GM19438 (cell line): ENCODE measurements at regions not wholly inside any gene's neighbourhood (a gene's known extent, or its start where the extent isn't known, plus 50 kb on each side); places are given as distances from the start of the nearest gene placed in this dataset.
"Not testable (repeated sequence)": the region's sequence is repeated elsewhere in the genome, so short reads cannot be mapped to it uniquely, and the experiment has no call there.

Source experiments
- ATAC-seq: cut with Tn5 transposase; IDR thresholded peaks from one replicate; pipeline ENCODE4 v1.9.1; 2021; ENCODE audit warnings: low read depth; ENCODE audit not compliant: unreplicated experiment

DNA sequence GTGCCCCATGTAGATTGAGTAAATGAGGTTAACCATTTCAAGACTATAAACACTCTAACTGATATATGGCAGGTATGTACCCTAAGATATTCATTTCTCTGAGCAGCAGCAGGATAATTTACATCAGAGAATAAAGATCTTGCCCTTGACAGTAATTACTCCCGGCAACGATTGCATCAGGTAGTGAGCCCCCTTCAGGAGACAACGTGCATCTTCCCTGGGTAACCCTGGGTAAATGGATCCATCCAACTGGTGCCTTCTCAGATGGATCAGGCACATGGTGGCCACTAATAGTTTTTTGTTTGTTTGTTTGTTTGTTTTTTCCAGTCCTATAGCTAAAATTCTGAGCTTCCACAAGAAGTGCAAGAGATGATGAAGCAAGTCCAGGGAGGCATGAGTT lies 469.4 kb upstream of the SLC35B3 start:
- no peak for ATAC-seq

DNA sequence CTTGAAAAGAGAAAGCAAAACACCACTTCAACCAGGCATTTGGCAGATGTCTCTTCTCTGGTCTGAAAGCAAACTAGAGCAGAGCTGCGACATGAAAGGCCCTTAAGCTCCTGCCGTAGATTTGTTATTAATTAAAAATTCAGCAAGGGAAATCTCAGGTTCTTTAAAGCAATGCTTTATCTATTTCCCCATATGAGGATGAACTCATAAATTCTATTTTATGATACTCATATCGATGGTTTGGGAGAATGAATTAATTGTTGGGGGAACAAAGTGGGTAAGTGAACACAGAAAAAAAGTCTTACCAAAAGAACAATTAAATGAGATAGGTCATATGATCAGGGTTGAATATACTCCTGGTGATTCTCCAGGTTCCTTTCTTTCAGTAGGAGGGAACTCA lies 464.7 kb upstream of the SLC35B3 start:
- no peak for ATAC-seq

DNA sequence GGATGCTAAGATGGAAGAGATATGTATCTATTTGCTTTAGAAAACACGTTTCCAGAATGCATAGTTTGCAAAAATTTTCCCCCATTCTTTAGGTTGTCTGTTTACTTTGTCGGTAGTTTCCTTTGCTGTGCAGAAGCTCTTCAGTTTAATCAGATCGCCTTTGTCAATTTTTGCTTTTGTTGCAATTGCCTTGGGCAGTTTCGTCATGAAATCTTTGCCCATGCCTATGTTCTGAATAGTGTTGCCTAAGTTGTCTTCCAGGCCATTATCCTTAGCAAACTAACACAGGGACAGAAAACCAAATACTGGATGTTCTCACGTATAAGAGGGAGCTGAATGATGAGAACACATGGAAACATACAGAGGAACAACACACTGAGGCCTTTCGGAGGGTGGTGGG lies 454.2 kb upstream of the SLC35B3 start:
- ATAC-seq: no peak

DNA sequence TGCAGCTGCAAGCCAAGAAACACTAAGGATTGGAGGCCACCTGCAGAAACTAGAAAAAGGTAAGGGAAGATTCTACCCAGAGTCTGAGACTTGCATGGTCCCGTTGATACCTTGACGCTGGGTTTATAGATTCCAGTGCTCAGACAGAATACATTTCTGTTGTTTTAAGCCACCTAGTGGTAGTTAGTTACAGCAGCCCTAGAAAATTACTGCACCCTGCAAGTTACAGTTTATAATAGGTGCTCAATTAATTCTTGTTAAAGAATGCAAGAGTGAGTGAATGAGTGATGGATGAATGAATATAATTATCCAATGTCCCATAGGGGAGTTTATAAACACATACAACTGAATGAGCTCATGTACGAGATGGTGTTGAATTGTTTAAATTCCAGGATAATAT lies 453.1 kb upstream of the SLC35B3 start:
- no peak for ATAC-seq

DNA sequence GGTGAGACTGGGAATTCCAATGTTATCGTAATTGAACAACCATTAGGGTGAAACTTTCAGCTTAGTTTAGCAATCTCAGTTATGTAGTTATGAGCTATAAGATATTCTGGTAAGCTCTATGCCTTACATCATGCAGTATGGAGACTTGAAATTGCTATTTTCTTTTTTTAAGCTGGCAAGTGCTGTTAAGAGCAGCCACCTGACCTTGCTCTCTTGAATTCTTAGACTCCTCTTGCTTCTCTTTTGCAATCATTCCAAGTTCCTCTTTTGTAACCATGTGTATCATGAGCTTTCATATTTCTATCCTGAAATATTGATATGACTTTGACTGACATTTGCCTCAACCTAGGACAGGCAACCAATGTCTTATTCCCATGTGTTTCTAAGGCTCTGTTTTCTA lies 446.3 kb upstream of the SLC35B3 start:
- no peak for ATAC-seq

DNA sequence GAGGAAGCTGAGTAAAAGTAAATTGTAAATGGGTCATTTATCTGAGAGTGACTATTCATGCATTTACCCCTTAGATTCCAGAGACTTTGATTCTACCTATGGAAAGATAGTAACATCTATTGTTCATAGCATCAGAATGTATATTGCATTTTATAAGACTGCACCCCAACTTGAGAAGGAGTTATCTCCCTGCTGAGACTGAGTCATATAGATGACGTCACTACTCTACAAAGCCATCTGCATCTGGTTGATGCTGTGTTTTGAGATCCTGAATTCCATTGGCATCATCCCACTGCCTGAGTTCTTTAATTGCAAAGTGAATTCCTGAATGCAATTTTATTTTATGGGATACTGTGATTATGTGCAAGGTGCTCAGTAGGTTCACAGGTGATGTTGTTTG lies 444.0 kb upstream of the SLC35B3 start:
- no peak for ATAC-seq

DNA sequence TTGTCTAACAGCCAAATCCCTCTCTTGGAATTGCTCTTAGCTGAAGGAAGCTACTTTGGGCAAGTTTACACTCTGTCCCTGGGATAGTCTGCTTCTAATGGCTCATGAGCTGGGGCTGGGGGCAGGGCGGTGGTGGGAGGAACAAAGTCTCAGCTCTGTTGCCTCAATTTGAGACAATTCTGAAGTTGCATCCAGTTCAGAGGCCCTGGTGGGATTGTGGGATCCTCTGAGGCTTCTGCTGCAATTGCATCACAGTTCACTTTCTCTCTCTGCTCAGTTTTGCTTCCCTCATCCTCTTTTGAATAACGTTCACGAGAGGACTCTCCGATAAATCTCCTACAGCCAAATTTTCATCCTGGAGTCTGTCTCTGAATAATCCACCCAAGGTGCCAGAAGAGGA lies 440.6 kb upstream of the SLC35B3 start:
- ATAC-seq: no peak

DNA sequence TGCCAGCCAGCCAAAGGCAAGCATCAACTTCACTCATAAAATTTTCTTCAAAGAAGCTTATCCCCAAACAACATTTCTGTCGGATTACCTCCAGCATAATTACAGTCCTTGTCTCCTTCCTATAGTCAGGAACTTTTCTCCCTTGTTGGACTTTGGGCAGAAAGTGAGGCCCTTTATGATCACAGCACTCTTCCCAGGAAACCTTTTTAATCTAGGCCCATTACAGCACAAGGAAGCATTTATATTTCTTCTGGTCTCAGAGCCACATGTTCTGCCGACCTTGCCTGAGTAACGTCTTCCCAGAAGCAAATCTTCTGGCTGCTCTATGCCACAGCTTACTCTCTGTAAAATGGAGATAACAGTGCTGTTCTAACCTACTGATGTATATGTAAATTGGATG lies 437.2 kb upstream of the SLC35B3 start:
- ATAC-seq: no peak

DNA sequence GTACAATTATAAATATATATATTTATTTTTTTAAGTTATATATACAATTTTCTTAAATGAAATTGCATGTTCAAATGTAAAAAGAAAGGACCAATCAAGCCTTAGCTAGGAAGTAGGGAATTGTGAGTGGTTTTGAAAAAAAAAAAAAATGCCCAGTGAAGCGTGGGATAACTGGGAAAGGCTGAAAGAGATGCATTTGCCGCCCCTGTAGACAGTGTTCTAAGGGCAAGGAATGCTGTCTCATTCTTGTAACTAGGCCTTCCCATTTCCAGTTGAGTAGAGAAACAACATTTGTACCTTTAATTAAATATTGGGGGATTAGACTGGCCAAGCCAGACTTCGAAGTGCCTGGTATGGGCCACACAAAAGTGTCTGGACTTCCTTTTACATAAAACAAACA lies 430.1 kb upstream of the SLC35B3 start:
- no peak for ATAC-seq

DNA sequence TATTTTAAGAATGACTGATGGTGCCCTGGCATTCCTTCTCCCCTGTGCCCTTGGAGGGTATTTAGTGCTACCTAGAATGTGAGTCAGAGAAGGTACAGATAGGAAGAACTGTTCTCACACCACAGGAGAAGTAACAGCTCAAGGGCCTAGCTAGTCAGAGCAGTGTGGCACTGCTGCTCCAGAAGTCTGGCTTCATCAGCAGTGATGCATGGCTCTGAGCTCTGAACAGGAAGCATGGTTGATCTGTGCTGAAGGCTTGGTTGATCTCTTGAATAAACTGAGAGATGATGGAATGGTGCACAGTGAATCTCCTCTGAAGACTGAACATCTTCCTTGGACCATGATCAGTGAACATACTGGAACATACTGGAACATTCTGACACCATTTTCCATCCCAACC lies 425.3 kb upstream of the SLC35B3 start:
- ATAC-seq: no peak

DNA sequence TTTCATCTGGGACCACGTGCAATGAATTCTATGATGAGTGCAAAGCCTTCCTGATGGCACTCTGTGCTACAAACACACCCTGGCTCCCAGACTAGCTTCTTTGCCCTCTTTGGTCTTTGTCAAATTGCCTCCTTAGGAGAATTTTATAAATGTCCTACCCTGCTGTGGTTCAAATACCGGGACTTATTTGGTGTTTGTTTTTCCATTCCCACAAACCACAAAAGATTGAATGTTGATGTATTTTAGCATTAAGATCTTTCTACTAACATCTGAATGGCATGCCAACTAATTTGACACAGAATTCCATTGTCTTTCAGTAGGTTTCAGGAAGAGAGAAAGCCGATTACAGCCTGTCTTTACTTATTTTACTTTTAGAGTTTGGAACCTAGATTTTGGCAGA lies 424.2 kb upstream of the SLC35B3 start:
- no peak for ATAC-seq

DNA sequence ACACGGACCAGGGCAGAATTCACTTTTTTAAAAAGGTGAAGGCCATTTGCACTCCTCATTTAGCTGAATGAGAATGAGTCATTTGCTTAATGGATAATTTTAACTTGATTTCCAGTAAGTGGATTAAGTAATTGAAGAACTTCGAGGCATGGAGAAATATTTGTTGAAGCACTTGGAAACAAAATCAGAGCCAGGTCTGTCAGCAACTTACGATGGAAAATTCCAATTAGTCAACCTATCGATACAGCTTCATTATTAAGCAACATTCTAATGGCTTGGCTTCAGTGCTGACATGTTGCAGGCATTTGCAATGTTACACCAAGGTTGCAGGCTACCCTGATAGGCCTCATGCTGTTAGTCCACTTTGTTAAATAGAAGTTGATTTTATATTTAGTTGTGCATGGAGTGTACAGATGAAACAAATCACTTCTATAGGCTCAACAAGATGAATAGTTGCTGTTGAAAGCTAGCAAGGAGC lies 423.5 kb upstream of the SLC35B3 start:
- ATAC-seq: no peak

DNA sequence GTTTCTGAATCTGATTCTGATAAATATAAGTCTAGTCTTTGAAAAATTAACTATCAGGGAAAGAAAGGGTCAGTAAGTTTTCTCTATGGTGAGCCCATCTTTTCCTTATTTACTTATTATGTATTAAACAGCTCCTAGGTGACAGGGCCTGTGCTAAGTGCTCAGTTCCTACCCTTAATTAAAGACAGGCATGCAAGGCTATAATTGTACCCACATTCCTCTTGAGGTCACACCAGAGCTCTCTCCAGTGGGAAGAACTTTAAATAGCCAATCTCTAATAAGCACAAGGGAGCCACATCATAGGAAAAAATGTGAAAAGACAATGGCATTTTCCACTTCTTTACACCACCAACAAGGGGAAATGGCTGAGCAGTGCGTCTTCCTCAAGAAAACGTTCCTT lies 421.8 kb upstream of the SLC35B3 start:
- ATAC-seq: no peak

DNA sequence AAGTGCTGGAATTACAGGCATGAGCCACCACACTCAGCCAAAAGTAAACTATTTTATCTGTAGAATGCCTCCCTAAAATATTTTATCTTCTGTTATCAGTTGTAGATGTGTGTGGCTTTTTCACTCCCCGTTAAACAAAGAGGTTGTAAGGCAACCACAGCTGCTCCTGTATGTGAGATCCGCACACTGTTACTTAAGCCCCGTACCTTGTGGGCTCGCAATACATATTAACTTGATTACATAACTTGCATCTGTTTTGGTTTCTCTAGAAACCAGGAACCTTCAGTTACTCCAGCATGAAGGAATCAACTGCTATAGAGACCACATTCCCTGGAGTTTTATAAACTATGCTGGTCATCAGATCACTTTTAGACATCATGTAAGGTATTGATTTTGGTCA lies 420.1 kb upstream of the SLC35B3 start:
- no peak for ATAC-seq

DNA sequence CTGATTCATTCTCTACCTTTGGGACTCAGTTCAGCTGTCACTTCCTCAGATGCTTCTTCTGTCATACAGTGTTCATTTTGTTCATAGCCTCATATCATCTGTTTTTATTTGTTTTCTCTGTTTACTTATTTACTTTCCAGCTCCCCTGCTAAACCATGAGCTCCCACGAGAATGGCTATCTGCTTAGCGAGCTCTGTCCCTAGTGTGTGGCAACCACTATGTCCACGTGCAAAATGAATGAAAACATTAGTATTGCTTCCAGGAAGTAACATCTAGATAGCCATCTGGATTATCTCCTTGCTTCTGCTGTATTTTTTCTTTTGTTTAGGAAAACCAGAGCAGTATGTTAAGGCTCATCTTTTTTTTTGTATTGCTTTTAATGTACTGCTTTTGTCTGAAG lies 417.0 kb upstream of the SLC35B3 start:
- ATAC-seq: no peak

DNA sequence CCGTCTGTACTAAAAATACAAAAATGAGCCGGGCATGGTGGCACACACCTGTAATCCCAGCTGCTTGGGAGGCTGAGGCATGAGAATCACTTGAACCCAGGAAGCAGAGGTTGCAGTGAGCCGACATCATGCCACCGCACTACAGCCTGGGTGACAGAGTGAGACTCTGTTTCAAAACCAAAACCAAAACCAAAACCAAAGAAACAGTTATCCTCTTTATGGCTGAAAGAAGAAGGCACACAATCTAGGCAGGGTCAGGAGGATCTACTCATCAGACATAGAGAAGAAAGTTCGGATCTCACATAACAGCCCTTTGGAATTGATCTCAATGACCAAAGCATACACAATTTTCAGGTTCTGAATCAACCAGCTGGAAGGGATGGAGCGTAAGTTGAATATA lies 411.3 kb upstream of the SLC35B3 start:
- ATAC-seq: not testable (repeated sequence)

DNA sequence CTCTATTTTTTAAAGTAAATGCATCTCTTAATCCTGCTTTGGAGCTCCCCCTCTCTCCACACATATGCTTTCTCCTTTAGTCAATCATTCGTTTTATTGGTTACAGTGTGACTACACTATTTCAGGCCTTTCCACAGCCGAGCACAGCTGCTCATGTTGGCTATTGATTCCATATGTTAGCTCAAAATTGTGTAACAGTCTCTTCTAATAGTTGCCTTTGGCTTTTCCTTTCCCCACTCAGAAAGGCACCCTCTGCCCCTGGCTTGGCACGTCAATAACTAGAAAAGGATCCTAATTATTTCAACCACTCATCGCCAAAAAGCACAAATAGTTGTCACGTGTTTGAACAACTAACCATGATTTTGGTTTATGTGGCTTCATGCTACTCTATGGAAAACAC lies 410.3 kb upstream of the SLC35B3 start:
- no peak for ATAC-seq

DNA sequence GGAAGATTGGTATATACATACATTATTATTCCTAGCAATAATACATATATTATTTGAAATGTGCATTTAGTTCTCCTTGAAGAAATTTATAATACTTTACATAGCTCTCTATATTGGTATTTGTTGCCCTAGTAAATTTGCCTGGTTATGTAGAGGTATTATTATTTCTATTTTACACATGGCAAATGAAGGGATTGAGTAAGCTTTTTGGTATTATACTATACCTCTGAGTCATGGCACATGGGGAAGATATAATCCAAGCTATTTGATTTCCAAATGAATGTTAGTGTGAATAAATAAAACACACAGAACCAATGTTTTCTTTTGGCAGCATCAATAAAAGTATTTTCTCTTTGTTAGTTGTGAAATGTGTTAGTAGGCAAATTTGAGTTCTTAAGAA lies 409.6 kb upstream of the SLC35B3 start:
- no peak for ATAC-seq

DNA sequence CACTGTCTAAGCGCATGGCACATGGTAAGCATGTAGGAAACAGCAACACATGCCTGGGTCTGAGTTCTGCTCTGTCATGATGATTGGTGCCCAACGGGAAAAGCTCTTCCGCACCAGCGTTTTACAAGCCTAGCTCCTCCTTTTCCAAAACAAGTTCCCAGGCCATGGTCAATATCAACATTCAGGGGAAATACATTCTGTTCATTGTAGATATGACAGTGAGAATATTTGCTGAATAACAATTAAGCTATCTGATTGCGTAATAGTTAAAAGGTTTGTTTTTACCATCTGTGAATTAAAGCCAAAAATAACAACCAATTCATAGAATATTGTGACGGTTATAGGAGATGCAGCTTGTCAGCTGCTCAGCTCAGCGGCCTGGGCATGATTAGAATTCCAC lies 404.3 kb upstream of the SLC35B3 start:
- no peak for ATAC-seq

DNA sequence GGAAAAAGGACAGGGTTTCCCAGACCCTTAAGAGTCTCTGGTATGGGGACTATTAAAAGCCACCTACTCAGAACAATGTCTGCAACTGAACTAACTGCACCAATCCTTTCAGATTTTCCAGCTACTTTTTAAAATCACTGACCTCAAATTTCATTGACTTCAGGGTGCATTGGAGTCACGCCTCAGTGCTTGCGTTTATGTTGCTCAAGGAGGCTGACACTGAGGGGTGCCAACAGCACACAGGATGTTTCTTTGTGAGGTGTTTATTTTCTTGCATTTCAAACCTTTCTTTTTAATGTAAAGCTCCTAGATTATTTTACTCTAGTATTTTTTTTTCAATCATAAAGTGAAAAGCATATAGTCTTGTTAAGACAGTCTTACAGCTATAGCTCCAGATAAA lies 402.0 kb upstream of the SLC35B3 start:
- no peak for ATAC-seq

DNA sequence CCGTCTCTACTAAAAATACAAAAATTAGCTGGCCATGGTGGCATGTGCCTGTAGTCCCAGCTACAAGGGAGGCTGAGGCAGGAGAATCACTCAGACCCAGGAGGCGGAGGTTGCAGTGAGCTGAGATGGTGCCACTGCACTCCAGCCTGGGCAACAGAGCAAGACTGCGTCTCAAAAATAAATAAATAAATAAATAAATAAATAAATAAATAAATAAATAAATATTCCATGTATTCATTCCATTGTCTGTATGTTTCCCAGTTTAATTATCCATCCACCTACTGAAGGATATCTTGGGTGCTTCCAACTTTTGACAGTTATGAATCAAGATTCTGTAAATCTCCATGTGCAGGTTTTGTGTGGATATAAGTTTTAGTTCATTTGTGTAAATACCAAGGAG lies 397.4 kb upstream of the SLC35B3 start:
- not testable (repeated sequence) for ATAC-seq

DNA sequence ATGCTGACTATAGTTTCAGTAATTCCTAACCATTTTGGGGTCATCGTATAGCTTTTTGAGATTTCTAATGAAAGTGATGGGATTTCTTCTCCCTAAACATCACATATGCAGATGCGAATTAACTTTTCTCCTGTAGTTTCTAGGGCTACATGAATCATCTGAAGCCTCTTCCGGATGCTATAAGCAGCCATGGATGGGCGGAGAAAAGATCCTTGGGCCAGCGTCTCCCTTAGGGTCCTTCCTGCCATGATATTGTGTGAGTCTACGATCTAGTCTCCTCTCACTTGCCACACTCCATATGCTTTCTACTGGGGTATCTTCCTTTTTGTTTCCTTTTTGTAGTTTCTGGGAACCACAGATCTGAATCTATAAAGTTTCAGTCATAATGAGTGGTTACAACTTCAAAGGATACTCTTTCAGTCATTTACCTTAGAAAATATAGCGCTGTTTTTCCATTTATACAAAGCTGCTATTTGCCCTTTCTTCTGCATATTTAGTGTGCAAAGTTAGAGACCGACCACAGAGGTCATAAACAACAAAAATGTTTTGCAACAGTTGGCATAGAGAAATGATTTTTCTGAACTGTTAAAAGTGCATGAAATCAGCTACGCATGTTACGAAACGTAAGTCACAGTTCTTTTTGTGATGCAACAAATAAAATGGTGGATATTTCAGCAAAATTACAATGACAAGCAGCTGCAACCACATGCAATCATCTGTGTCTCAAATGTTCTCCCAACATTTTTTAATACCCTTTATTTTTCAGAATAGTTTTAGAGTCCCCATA lies 396.2 kb upstream of the SLC35B3 start:
- ATAC-seq: no peak

DNA sequence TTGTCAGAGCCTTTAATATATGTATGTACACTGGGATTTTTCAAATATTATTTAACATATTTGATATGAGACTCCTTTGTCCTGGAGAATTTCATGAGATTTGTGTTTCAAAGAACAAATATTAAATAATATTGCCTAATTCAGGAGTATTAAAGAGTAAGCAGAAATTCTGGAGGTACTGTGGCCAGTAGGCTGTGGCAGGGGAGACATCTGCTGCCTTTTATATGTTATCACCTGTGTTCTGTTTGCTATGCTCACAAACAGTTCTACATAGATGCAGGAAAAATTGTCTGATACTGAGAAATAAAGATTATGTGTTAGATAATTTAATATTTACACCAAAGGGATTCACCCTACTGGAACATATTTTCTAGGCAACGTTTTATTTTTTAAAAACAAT lies 395.4 kb upstream of the SLC35B3 start:
- no peak for ATAC-seq
